Mononuclear cell (primary cell): ENCODE measurements at regions not wholly inside any gene's neighbourhood (a gene's known extent, or its start where the extent isn't known, plus 50 kb on each side); places are given as distances from the start of the nearest gene placed in this dataset.

Source experiments
- H3K27me3 ChIP-seq: 2 replicates; pipeline ENCODE4 v1.6.0; 2011; ENCODE audit warnings: low read length, control low read depth; ENCODE audit not compliant: insufficient read depth
- H3K4me1 ChIP-seq: 2 replicates; pipeline ENCODE4 v1.5.1; 2011; ENCODE audit warnings: mild to moderate bottlenecking, low read length, control low read depth; ENCODE audit not compliant: insufficient read depth
- H3K4me3 ChIP-seq: 2 replicates; pipeline ENCODE4 v1.5.1; 2011; ENCODE audit warnings: mild to moderate bottlenecking, low read length, moderate library complexity
- H3K9me3 ChIP-seq: 2 replicates; pipeline ENCODE4 v1.5.1; 2011; ENCODE audit warnings: low read depth, mild to moderate bottlenecking, control low read depth, low read length

DNA sequence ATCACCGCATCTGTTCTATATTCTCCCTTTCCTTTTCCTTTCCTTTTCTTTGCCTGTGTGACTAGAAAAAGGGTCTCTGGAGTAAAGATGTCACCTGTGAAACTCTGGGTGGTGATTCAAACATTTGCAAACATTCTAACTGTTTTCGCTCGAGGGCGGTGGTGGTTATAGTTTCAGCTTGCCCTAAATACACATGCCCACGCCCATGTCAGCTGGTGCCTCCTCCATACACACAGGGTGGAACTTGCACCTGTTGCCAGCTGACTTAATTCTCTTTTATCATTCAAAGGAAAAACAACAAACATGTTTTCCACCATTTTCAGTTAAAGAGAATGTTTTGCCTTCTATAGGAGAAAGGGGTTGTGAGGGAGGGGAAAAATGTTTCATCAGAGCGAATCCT is 381.9 kb upstream of the ARID1B start:
- Histone ChIP-seq H3K4me3 (no peak overlapping the region), H3K27me3 (no peaks in the 10 kb centered on the region), H3K4me1 (peaks cover 28% of the 10 kb centered on the region), H3K9me3 (no peaks in the 10 kb centered on the region)

DNA sequence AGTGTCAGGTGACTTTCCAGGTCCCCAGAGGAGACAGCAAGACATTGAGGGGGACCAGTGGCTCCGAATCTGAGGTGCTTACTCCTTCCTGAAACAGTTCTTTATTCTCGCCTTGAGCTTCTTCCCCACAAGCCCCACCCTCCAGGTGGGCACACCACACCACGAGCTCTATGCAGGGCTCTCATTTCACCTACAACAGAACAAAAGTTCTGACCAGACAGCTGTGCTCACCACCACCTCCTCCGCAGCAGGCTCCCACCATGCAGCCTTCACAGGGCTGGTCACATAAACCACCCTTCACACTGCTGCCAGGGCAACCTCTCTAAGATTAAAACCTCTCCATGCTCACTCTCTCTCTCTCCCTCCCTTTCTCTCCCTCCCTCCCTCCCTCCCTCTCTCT is 384.5 kb upstream of the ARID1B start:
- H3K27me3 ChIP-seq: no peaks in the 10 kb centered on the region
- H3K4me1 ChIP-seq: peaks cover 19% of the 10 kb centered on the region
- no peaks in the 10 kb centered on the region for H3K9me3 ChIP-seq
- H3K4me3 ChIP-seq: no peak overlapping the region

DNA sequence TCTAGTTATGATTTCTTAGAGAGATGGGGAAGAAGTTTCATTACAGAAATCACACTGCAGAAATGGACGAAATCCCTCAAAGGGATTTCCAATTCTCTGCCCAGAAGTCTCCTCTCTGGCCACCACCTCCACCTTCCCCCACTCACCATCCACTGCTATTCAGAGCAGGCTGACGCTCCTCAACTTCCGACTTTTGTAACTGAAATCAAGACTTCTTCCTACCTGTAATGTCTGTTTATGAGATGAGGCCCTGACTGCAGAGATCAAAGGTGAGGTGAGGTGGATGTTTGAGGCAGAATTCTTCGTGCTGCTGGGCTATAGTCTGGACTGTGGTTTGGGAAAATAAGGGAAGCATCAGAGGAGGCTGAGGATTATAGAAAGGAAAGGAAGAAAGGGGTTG is 385.2 kb upstream of the ARID1B start:
- H3K4me3 ChIP-seq: no peak overlapping the region
- no peaks in the 10 kb centered on the region for H3K9me3 ChIP-seq
- H3K4me1 ChIP-seq: peaks cover 13% of the 10 kb centered on the region
- H3K27me3 ChIP-seq: no peaks in the 10 kb centered on the region

DNA sequence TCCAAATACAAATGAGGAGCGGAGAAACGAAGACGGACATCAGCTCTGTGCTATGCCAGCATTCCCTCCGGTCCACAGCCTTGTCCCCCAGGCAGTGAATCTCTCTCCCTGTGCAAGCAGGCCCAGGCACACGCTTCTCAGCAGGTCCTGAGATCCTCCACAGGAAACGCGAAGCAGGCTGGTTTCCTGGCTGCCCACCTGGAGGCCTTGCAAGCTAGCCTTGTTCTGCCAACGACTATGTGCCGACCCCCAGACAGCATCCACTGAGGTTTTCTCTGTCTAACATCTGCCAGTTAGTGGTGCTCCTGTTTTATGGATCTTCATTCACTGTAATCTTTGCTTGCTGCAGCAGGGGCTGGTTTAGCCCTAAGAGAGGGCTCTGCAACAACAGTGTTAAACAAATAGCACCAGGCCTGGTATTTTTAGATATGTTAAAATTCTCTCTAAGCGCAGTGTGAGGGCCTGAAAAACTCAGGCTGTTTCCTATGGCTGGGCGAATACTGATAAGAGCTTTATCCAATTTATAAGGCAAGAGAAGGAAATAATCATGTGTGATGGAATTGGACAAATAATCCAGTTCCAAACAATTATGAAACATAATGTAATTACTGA is 386.0 kb upstream of the ARID1B start:
- Histone ChIP-seq H3K27me3 (no peaks in the 10 kb centered on the region), H3K4me3 (no peak overlapping the region), H3K9me3 (no peaks in the 10 kb centered on the region), H3K4me1 (peaks cover 10% of the 10 kb centered on the region)

DNA sequence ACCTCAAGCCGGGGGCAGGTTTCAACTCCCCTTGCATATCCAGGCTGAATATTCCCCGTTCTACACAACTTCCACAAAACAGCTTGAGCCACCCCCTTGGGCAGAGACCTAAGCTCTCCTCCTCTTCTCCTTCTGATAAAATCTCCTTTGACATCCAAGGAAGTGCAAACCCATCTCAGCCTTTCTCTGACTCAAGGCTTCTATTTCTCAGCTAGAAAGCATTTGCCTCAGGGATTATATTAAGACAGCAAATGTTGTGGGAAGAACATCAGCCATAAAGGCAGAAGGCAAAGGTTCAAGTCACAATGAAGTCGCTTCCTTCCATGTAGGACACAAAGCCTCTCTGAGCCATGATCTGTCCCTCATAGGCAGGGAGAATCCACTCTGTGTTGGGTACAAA is 386.6 kb upstream of the ARID1B start:
- Histone ChIP-seq H3K9me3 (no peaks in the 10 kb centered on the region), H3K27me3 (peaks cover 3% of the 10 kb centered on the region), H3K4me3 (no peak overlapping the region), H3K4me1 (peaks cover 9% of the 10 kb centered on the region)

DNA sequence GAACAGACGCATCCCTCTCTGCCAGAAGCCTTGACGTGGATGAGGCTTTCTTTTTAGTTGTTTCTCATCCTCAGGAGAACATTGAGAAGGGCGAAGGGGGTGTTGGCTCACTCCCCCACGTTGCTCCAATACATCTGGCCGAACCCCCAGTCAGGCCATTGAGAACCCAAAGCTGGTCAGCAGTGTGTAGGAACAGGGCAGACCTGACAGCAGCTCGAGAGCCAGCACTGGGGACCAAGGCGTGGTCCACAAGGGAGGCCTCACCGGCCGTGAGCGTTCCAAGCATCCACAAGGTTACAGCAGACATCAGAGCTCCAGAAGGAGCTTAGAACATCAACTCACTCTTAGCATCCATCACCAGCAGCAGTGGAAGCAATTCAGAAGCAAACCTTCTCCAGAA is 387.9 kb upstream of the ARID1B start:
- Histone ChIP-seq H3K9me3 (no peaks in the 10 kb centered on the region), H3K4me1 (no peaks in the 10 kb centered on the region)

DNA sequence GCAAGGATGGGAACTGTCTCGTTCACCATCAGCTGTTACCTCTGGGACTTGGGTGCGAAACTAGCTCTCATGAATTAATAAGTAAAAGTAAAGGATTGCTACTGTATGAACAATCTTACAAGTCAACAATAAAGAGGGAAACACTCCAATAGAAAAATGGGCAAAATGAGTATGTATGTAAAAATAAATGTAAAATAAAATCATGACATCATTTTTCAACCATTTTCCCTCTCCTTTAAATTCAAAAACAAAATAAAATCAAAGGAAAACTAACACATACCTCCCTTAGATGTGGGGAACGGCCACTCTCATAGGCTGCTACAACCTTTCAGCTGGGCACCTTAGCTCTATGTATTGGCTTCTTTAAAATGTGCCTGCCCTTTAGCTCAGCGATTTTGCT is 389.7 kb upstream of the ARID1B start:
- H3K4me3 ChIP-seq: no peak overlapping the region
- H3K9me3 ChIP-seq: no peaks in the 10 kb centered on the region
- H3K4me1 ChIP-seq: no peaks in the 10 kb centered on the region
- H3K27me3 ChIP-seq: peaks cover 3% of the 10 kb centered on the region

More for the DNA sequence above, 387.9 kb upstream of the ARID1B start:
- Histone ChIP-seq H3K27me3 (peaks cover 3% of the 10 kb centered on the region), H3K4me3 (no peak overlapping the region)

DNA sequence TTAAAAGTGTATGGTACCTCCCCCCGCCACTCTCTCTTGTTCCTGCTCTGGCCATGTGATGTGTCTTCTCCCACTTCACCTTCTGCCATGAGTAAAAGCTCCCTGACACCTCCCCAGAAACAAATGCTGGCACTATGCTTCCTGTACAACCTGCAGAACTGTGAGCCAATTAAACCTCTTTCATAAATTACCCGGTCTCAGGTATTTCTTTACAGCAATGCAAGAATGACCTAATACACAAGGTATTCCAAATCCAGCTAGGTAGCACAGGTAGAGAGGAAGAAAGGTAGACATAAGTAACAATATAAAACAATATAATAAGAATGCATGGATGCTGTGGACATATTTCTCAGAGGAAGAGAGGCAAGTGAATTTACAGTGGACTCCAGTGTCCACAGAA is 394.1 kb upstream of the ARID1B start:
- H3K27me3 ChIP-seq: peaks cover 3% of the 10 kb centered on the region
- H3K9me3 ChIP-seq: no peaks in the 10 kb centered on the region
- no peaks in the 10 kb centered on the region for H3K4me1 ChIP-seq
- no peak overlapping the region for H3K4me3 ChIP-seq

DNA sequence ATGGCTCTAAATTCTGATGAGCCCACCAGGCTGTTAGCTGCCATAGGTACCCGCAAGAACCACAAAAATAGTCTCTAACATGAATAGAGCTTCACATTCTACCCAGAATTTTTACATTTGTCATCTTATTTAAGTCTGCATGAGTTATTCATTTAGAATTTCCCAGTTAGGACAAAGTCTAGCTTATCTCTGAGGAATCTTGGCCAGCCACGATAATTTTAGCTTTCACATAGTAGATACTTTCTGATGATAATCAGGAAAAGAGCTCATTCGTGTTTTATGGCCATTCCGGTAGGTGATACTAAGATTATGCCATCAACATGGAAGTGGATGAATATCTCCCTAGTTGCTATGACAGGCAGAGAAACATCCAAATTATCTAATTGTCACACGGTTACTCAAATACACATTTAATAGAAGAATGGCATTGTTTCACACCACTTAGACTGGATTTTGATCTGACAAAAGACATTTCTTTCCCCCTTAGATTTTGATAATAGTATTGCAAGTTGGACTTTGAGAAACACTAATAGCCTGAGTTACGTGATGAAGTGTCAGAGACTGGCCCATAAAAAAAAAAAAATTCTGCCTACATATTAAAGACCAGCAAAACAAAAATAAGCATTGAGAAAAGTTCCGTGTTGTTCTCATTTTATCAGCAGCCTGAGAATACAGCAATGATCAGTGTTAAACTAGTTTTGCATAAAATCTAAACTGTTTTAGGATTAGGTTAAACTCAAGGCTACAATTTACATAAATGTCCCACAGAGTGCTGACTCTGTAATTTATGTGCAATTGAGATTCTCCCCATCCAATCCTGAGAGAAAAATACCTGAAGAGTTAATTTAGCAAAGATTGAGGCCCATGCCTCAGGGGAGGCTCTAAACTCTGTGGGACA is 397.5 kb upstream of the ARID1B start:
- Histone ChIP-seq H3K4me3 (no peak overlapping the region), H3K27me3 (no peaks in the 10 kb centered on the region), H3K4me1 (no peaks in the 10 kb centered on the region), H3K9me3 (no peaks in the 10 kb centered on the region)

DNA sequence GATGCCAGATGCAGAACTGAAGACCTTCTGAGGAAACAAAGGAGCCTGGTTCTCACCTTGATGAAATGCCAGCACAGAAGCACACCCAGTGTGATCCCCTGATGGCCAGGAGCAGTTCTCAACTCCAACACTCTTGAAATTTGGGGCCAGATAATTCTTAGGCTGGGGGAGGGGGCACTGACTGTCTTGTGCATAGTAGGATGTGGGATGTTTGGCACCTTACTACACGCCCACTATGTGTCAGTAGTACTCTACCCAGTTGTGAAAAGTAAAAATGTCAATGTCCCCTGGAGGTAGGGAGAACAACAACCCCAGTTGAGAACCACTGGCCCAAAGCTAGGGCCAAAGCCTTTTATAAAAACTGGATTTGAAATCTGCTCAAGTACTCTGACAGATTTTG is 398.3 kb upstream of the ARID1B start:
- Histone ChIP-seq H3K4me1 (no peaks in the 10 kb centered on the region), H3K27me3 (no peaks in the 10 kb centered on the region), H3K9me3 (no peaks in the 10 kb centered on the region), H3K4me3 (no peak overlapping the region)

DNA sequence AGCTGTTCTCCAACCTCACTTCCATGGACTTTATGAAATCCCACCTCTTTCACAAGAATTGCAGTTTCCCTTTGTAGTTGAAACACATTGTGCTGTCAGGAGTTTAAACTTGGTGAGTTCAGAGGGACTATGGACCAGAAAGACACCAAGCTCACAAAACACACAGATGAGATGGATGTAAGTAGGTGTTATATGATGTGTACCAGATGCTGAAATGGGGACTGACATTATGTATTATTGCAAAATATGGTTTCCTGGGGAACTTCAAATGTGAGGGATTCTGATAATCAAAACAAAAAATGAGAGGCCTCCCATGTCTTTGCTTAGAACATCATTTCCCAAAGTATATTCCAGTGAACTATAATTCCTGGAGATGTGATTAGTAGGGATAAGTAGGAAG is 401.1 kb upstream of the ARID1B start:
- no peak overlapping the region for H3K4me3 ChIP-seq
- no peaks in the 10 kb centered on the region for H3K9me3 ChIP-seq
- H3K4me1 ChIP-seq: no peaks in the 10 kb centered on the region
- no peaks in the 10 kb centered on the region for H3K27me3 ChIP-seq

DNA sequence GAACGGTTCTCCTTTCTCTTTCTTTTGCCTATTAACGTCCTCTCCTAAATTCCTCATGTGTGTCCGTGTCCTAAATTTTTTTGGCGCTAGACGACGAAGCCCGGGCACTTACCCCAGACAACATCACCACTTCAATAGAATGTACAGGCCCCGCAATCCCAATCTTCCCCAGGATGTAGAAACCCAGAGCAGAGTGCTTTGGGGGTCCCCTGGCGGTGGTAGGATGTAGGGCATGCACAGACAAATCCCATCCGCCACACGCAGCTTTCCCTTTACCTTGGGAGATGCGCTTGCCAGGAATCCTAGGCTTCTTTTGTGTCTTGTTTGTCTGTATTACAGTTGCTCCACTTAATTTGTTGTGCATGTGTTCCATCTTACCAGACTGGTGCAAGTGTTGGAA is 417.3 kb upstream of the ARID1B start:
- no peaks in the 10 kb centered on the region for H3K4me1 ChIP-seq
- no peaks in the 10 kb centered on the region for H3K27me3 ChIP-seq
- H3K9me3 ChIP-seq: no peaks in the 10 kb centered on the region
- no peak overlapping the region for H3K4me3 ChIP-seq

DNA sequence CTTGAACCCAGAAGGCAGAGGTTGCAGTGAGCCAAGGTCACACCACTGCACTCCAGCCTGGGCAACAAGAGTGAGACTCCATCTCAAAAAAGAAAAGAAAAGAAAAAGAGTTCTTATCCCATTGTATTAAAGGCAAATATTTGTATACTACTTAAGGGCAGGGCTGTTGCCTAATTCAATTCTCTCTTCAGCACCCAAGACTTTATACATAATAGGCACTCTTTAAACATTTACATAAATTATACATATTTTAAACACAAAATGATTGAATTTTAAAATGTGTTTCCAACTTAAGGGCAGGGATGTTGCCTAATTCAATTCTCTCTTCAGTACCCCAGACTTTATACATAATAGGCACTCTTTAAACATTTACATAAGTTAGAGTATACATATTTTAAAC is 424.3 kb upstream of the ARID1B start:
- Histone ChIP-seq H3K4me3 (no peak overlapping the region), H3K27me3 (no peaks in the 10 kb centered on the region), H3K4me1 (peaks cover 13% of the 10 kb centered on the region), H3K9me3 (no peaks in the 10 kb centered on the region)

DNA sequence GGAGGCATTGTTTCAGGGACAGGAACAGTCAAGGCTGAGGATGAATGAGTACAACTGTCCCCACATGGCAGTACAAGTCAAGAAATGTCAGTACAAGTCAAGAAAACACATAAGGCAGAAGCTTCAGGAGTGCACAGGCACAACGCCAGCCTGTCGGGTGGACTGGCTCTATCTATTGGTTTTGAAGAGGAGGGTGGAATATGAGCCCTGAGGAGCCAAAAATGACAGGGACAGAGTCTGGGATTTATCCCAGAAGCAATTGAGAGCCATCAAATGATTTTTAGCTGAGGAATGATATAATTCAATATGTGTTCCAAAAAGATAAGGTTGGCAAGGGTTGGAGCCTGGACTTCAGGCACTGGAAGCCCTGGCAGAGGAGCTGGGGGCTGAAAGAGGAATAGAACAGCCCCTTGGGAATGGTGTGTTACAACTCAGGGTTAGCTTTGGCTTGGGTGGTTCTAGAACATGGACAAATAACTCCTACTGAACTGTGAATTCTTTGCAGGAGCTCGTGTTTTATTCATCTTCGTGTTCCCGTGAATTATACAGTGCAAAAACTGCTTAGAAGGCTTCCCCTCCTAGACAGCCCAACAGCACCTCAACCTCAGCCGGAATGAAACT is 425.7 kb upstream of the ARID1B start:
- H3K27me3 ChIP-seq: no peaks in the 10 kb centered on the region
- peaks cover 25% of the 10 kb centered on the region for H3K4me1 ChIP-seq
- no peak overlapping the region for H3K4me3 ChIP-seq
- no peaks in the 10 kb centered on the region for H3K9me3 ChIP-seq

DNA sequence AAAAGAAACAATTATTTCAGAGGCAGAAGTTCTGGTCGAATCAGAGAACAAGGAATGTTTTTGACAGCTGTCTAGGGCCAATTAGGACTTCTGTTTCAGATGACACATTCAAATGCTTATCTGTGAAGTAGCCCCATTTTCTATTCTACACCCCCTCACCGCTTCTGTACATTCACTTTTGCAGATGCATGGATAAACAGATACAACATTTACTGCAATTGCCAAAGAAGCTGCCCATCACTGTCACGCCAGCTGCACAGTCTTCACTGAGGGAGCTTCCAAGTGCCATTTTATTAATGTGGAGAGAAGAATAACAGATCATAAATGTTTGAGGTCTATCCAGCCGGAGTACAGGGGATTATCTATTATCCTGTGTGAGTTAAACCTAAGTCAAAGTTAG is 426.8 kb upstream of the ARID1B start:
- H3K4me3 ChIP-seq: no peak overlapping the region
- H3K9me3 ChIP-seq: no peaks in the 10 kb centered on the region
- peaks cover 33% of the 10 kb centered on the region for H3K4me1 ChIP-seq
- H3K27me3 ChIP-seq: no peaks in the 10 kb centered on the region
